ENCODE measurements at regions not wholly inside any gene's neighbourhood (a gene's known extent, or its start where the extent isn't known, plus 50 kb on each side); places are given as distances from the start of the nearest gene placed in this dataset.

DNA sequence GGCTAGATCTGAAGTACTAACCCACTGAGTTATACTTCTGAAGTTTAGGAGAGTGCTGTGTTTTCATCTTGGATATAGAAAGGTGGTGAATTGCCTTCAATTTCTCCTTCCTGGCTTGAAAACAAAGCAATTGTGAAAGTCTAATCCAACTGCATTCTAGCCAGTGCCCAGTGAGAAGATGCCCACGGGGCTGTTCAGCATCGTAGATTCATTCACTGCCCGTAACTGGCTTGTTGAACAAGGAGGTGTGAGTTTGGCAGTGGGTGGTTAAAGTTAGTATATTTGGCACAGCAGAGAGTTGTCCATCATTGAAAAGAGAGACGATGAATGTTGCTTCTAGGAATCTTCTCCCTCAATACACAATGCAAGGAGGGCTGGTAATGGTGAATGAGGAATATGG is 82.3 kb upstream of the RND3 start (continued):
- TF ChIP-seq, protein P1, sequence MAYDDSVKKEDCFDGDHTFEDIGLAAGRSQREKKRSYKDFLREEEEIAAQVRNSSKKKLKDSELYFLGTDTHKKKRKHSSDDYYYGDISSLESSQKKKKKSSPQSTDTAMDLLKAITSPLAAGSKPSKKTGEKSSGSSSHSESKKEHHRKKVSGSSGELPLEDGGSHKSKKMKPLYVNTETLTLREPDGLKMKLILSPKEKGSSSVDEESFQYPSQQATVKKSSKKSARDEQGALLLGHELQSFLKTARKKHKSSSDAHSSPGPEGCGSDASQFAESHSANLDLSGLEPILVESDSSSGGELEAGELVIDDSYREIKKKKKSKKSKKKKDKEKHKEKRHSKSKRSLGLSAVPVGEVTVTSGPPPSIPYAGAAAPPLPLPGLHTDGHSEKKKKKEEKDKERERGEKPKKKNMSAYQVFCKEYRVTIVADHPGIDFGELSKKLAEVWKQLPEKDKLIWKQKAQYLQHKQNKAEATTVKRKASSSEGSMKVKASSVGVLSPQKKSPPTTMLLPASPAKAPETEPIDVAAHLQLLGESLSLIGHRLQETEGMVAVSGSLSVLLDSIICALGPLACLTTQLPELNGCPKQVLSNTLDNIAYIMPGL (CRISPR knock-in tag; IDR thresholded peaks at IDR 0.05): no peak
- TF ChIP-seq, protein P2, sequence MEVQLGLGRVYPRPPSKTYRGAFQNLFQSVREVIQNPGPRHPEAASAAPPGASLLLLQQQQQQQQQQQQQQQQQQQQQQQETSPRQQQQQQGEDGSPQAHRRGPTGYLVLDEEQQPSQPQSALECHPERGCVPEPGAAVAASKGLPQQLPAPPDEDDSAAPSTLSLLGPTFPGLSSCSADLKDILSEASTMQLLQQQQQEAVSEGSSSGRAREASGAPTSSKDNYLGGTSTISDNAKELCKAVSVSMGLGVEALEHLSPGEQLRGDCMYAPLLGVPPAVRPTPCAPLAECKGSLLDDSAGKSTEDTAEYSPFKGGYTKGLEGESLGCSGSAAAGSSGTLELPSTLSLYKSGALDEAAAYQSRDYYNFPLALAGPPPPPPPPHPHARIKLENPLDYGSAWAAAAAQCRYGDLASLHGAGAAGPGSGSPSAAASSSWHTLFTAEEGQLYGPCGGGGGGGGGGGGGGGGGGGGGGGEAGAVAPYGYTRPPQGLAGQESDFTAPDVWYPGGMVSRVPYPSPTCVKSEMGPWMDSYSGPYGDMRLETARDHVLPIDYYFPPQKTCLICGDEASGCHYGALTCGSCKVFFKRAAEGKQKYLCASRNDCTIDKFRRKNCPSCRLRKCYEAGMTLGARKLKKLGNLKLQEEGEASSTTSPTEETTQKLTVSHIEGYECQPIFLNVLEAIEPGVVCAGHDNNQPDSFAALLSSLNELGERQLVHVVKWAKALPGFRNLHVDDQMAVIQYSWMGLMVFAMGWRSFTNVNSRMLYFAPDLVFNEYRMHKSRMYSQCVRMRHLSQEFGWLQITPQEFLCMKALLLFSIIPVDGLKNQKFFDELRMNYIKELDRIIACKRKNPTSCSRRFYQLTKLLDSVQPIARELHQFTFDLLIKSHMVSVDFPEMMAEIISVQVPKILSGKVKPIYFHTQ (CRISPR knock-in tag; IDR thresholded peaks at IDR 0.05): no peak
- no peak for TF ChIP-seq FOXK1 (CRISPR knock-in tag; IDR thresholded peaks at IDR 0.05)
- TF ChIP-seq TCF7 (CRISPR knock-in tag; IDR thresholded peaks at IDR 0.05; ENCODE audit: low read depth): no peak

DNA sequence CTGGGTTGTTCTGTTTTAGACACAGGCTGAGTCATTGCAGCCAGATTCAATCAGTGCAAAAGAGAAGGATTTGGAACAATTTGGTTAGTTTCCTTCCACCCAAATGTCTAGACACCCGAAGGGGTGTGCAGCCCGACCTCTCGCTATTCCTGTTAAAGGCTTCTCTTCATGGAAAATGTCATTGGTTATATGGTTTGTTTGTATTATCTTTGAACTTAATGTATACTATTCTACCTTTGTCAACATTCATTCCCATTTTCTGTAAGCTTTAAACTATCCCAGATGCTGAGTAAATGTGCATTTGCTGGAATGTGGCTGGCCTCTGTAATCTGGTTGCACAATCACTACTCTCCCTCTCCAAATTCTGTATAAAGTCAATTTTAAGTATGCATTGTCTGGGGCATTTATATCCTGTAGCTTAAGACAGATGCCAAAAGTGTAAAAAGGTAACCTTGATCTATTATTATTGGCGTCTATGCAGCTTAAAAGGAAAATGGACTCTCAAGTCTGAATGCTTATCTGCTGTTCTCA is 80.4 kb upstream of the RND3 start:
- Mint-ChIP-seq H3K27ac (no peak overlapping the region), H3K4me1 (no peaks in the 10 kb centered on the region), H3K27me3 (ENCODE audit: low read depth) (no peaks in the 10 kb centered on the region), H3K36me3 (peaks cover 3% of the 10 kb centered on the region; the same call in 1 of the 2 replicates), H3K4me3 (no peak overlapping the region), H3K9me3 (peaks cover 19% of the 10 kb centered on the region)
- TF ChIP-seq EMX1 (CRISPR knock-in tag; IDR thresholded peaks at IDR 0.05) (no peak), NR2C2 (CRISPR knock-in tag; IDR thresholded peaks at IDR 0.05) (no peak), NR1H2 (CRISPR knock-in tag; IDR thresholded peaks at IDR 0.05) (no peak), ZNF396 (CRISPR knock-in tag; IDR thresholded peaks at IDR 0.05; ENCODE audit: borderline replicate concordance) (no peak), CREB1 (CRISPR knock-in tag; IDR thresholded peaks at IDR 0.05) (no peak), RELA (CRISPR knock-in tag; IDR thresholded peaks at IDR 0.05; ENCODE audit: borderline replicate concordance) (no peak)
- TF ChIP-seq, protein P3, sequence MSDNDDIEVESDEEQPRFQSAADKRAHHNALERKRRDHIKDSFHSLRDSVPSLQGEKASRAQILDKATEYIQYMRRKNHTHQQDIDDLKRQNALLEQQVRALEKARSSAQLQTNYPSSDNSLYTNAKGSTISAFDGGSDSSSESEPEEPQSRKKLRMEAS (CRISPR knock-in tag; IDR thresholded peaks at IDR 0.05): no peak
- TF ChIP-seq, protein P4, sequence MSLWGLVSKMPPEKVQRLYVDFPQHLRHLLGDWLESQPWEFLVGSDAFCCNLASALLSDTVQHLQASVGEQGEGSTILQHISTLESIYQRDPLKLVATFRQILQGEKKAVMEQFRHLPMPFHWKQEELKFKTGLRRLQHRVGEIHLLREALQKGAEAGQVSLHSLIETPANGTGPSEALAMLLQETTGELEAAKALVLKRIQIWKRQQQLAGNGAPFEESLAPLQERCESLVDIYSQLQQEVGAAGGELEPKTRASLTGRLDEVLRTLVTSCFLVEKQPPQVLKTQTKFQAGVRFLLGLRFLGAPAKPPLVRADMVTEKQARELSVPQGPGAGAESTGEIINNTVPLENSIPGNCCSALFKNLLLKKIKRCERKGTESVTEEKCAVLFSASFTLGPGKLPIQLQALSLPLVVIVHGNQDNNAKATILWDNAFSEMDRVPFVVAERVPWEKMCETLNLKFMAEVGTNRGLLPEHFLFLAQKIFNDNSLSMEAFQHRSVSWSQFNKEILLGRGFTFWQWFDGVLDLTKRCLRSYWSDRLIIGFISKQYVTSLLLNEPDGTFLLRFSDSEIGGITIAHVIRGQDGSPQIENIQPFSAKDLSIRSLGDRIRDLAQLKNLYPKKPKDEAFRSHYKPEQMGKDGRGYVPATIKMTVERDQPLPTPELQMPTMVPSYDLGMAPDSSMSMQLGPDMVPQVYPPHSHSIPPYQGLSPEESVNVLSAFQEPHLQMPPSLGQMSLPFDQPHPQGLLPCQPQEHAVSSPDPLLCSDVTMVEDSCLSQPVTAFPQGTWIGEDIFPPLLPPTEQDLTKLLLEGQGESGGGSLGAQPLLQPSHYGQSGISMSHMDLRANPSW (CRISPR knock-in tag; conservative IDR thresholded peaks at IDR 0.05; ENCODE audit: low read depth): no peak
- TF ChIP-seq, protein P5, sequence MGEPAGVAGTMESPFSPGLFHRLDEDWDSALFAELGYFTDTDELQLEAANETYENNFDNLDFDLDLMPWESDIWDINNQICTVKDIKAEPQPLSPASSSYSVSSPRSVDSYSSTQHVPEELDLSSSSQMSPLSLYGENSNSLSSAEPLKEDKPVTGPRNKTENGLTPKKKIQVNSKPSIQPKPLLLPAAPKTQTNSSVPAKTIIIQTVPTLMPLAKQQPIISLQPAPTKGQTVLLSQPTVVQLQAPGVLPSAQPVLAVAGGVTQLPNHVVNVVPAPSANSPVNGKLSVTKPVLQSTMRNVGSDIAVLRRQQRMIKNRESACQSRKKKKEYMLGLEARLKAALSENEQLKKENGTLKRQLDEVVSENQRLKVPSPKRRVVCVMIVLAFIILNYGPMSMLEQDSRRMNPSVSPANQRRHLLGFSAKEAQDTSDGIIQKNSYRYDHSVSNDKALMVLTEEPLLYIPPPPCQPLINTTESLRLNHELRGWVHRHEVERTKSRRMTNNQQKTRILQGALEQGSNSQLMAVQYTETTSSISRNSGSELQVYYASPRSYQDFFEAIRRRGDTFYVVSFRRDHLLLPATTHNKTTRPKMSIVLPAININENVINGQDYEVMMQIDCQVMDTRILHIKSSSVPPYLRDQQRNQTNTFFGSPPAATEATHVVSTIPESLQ (CRISPR knock-in tag; IDR thresholded peaks at IDR 0.05): no peak
- DNase-seq (ENCODE audit: low spot score): no peak
- POLR2A ChIA-PET: no interaction called here
- ATAC-seq: no peak
- CTCF ChIA-PET: interaction anchor here (1.0 kb wide), 1 partner anchor 20 kb away, joined by 3 read pairs; no protein-coding TSS in a partner anchor

DNA sequence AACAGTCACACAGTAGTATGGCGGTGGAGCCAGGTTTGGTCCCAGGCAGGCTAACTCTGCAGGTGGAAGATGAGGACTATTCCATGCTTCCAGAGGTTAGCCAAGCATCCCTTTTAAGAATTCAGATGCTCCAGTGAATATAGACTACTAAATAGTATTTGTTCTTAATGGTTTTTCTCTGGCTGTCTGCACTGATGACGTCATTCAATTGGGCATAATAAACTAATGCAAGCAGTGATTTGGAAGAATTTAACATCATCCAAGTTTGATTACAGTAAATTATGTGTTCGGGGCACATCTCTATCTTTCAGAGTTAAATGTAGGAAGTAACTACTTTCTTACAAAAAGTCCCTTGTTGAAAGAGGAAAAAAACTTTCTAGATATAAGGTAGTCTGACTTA is 78.8 kb upstream of the RND3 start:
- peaks cover 3% of the 10 kb centered on the region; the same call in 1 of the 2 replicates for H3K36me3 Mint-ChIP-seq
- no peaks in the 10 kb centered on the region for H3K27me3 Mint-ChIP-seq (ENCODE audit: low read depth)
- H3K9me3 Mint-ChIP-seq: peaks cover 19% of the 10 kb centered on the region
- DNase-seq (ENCODE audit: low spot score) (no peak), ATAC-seq (no peak)
- POLR2A ChIA-PET: no interaction called here
- H3K4me1 Mint-ChIP-seq: no peaks in the 10 kb centered on the region
- CTCF ChIA-PET: no interaction called here
- H3K4me3 Mint-ChIP-seq: no peak overlapping the region
- no peak overlapping the region for H3K27ac Mint-ChIP-seq
- TF ChIP-seq NR3C1 (CRISPR knock-in tag; conservative IDR thresholded peaks at IDR 0.05; ENCODE audit: low read depth) (no peak), ESRRA (CRISPR knock-in tag; IDR thresholded peaks at IDR 0.05; ENCODE audit: borderline replicate concordance) (no peak), ZNF671 (CRISPR knock-in tag; IDR thresholded peaks at IDR 0.05) (no peak), RELA (CRISPR knock-in tag; IDR thresholded peaks at IDR 0.05; ENCODE audit: borderline replicate concordance) (no peak), ATF1 (CRISPR knock-in tag; IDR thresholded peaks at IDR 0.05) (no peak), ZNF121 (CRISPR knock-in tag; IDR thresholded peaks at IDR 0.05) (no peak), IRF2 (CRISPR knock-in tag; IDR thresholded peaks at IDR 0.05; ENCODE audit: borderline replicate concordance, low read depth) (no peak), NR1H2 (CRISPR knock-in tag; IDR thresholded peaks at IDR 0.05) (no peak), FOXK1 (CRISPR knock-in tag; IDR thresholded peaks at IDR 0.05) (no peak), SP1 (CRISPR knock-in tag; conservative IDR thresholded peaks at IDR 0.05) (no peak)
- TF ChIP-seq, protein P3 (CRISPR knock-in tag; IDR thresholded peaks at IDR 0.05): no peak

Measured in WTC11 (cell line).